H9 (cell line): ENCODE measurements at regions not wholly inside any gene's neighbourhood (a gene's known extent, or its start where the extent isn't known, plus 50 kb on each side); places are given as distances from the start of the nearest gene placed in this dataset.

Experiments
- DNase-seq: peaks from one replicate; pipeline ENCODE4 v3.0.0-alpha.2; 2017
- H2AFZ ChIP-seq: one replicate; pipeline ENCODE4 v1.6.1; 2013; ENCODE audit warnings: mild to moderate bottlenecking, low read length, control low read depth, moderate library complexity
- H2AK5ac ChIP-seq: 2 replicates; pipeline ENCODE4 v1.6.1; 2013; ENCODE audit warnings: low read length, control low read depth, mixed read lengths; ENCODE audit not compliant: insufficient read length
- H2BK120ac ChIP-seq: one replicate; pipeline ENCODE4 v1.6.1; 2013; ENCODE audit warnings: low read depth, mild to moderate bottlenecking, low read length, control low read depth, inconsistent platforms; ENCODE audit not compliant: poor library complexity, severe bottlenecking
- H2BK12ac ChIP-seq: 2 replicates; pipeline ENCODE4 v1.6.1; 2013; ENCODE audit warnings: low read length, control low read depth, mixed read lengths, low read depth; ENCODE audit not compliant: insufficient read length
- H2BK15ac ChIP-seq: 2 replicates; pipeline ENCODE4 v1.6.1; 2013; ENCODE audit warnings: low read depth, low read length, control low read depth
- H2BK20ac ChIP-seq: one replicate; pipeline ENCODE4 v1.6.1; 2013; ENCODE audit warnings: low read depth, mild to moderate bottlenecking, low read length, control low read depth, inconsistent platforms; ENCODE audit not compliant: poor library complexity, severe bottlenecking
- H2BK5ac ChIP-seq: 2 replicates; pipeline ENCODE4 v1.6.1; 2013; ENCODE audit warnings: low read length, control low read depth, mixed read lengths; ENCODE audit not compliant: insufficient read length
- H3K14ac ChIP-seq: 2 replicates; pipeline ENCODE4 v1.6.1; 2013; ENCODE audit warnings: low read length, control low read depth; ENCODE audit not compliant: insufficient read depth
- H3K18ac ChIP-seq: 2 replicates; pipeline ENCODE4 v1.6.1; 2013; ENCODE audit warnings: low read depth, mild to moderate bottlenecking, mixed read lengths, low read length, control low read depth; ENCODE audit not compliant: insufficient read length
- H3K23ac ChIP-seq: 2 replicates; pipeline ENCODE4 v1.6.1; 2013; ENCODE audit warnings: low read length, control low read depth, mixed read lengths, low read depth; ENCODE audit not compliant: insufficient read length
- H3K23me2 ChIP-seq: 2 replicates; pipeline ENCODE4 v1.6.1; 2013; ENCODE audit warnings: low read depth, mild to moderate bottlenecking, mixed read lengths, low read length, control low read depth; ENCODE audit not compliant: insufficient read length, poor library complexity, severe bottlenecking
- H3K27ac ChIP-seq: 2 replicates; pipeline ENCODE4 v1.5.1; 2013; ENCODE audit warnings: low read length, control low read depth, mixed read lengths, low read depth; ENCODE audit not compliant: insufficient read length
- H3K27me3 ChIP-seq: 2 replicates; pipeline ENCODE4 v1.6.1; 2013; ENCODE audit warnings: low read length, control low read depth, inconsistent platforms; ENCODE audit not compliant: insufficient read depth
- H3K4ac ChIP-seq: 2 replicates; pipeline ENCODE4 v1.6.1; 2013; ENCODE audit warnings: low read depth, mild to moderate bottlenecking, control low read depth, inconsistent platforms, low read length, moderate library complexity
- H3K4me1 ChIP-seq: 2 replicates; pipeline ENCODE4 v1.6.1; 2013; ENCODE audit warnings: low read length, control low read depth, inconsistent platforms; ENCODE audit not compliant: insufficient read depth
- H3K4me2 ChIP-seq: 2 replicates; pipeline ENCODE4 v1.6.1; 2013; ENCODE audit warnings: low read length, control low read depth, mixed read lengths; ENCODE audit not compliant: insufficient read length, insufficient read depth
- H3K56ac ChIP-seq: 2 replicates; pipeline ENCODE4 v1.6.1; 2013; ENCODE audit warnings: low read depth, mild to moderate bottlenecking, mixed read lengths, low read length, control low read depth; ENCODE audit not compliant: insufficient read length
- H3K79me1 ChIP-seq: 2 replicates; pipeline ENCODE4 v1.6.1; 2013; ENCODE audit warnings: low read depth, mild to moderate bottlenecking, moderate library complexity, low read length, control low read depth, inconsistent platforms; ENCODE audit not compliant: insufficient read depth, poor library complexity, severe bottlenecking
- H3K79me2 ChIP-seq: 2 replicates; pipeline ENCODE4 v1.6.1; 2013; ENCODE audit warnings: low read length, control low read depth, inconsistent platforms; ENCODE audit not compliant: insufficient read depth
- H3K9ac ChIP-seq: 2 replicates; pipeline ENCODE4 v1.6.1; 2013; ENCODE audit warnings: low read length, control low read depth, mixed read lengths; ENCODE audit not compliant: insufficient read length; ENCODE audit errors: extremely low read depth
- H3K9me3 ChIP-seq: one replicate; pipeline ENCODE4 v1.6.1; 2013; ENCODE audit warnings: low read depth, low read length, inconsistent platforms; ENCODE audit not compliant: control insufficient read depth
- H3T11ph ChIP-seq: one replicate; pipeline ENCODE4 v1.6.1; 2013; ENCODE audit warnings: mild to moderate bottlenecking, low read length, control low read depth, inconsistent platforms
- H4K20me1 ChIP-seq: one replicate; pipeline ENCODE4 v1.6.1; 2013; ENCODE audit not compliant: control insufficient read depth, insufficient read length, insufficient read depth
- H4K5ac ChIP-seq: 2 replicates; pipeline ENCODE4 v1.6.1; 2013; ENCODE audit warnings: low read depth, mild to moderate bottlenecking, mixed read lengths, low read length, control low read depth; ENCODE audit not compliant: insufficient read length
- H4K8ac ChIP-seq: replicated peaks from 2 replicates; pipeline ENCODE4 v1.6.1; 2013; ENCODE audit warnings: low read length, control low read depth, mixed read lengths, low read depth; ENCODE audit not compliant: insufficient read length
- H4K91ac ChIP-seq: 2 replicates; pipeline ENCODE4 v1.6.1; 2013; ENCODE audit warnings: low read depth, mild to moderate bottlenecking, moderate library complexity, mixed read lengths, low read length, control low read depth; ENCODE audit not compliant: insufficient read length
- H3K27ac Mint-ChIP-seq, 3 experiments: 2 replicates in 2 of 3; 3 replicates in 1 of 3; pipeline ENCODE4 v1.8.0; 2020 to 2021; ENCODE audit warnings: mixed read lengths in 3 of 3, mild to moderate bottlenecking in 1 of 3, moderate library complexity in 1 of 3
- H3K27me3 Mint-ChIP-seq: 2 replicates; pipeline ENCODE4 v1.8.0; 2021; ENCODE audit warnings: low read depth, mild to moderate bottlenecking, moderate library complexity, mixed read lengths
- H3K36me3 Mint-ChIP-seq, 3 experiments: 2 replicates in 2 of 3; 3 replicates in 1 of 3; pipeline ENCODE4 v1.8.0; 2020 to 2021; ENCODE audit warnings: low read depth in 3 of 3, mixed read lengths in 3 of 3; ENCODE audit not compliant: insufficient read depth in 1 of 3
- H3K4me1 Mint-ChIP-seq, 2 experiments: 2 replicates each; pipeline ENCODE4 v1.8.0; 2020; ENCODE audit warnings: mixed read lengths in 2 of 2
- H3K4me3 Mint-ChIP-seq, 2 experiments: 2 replicates in 1 of 2; 3 replicates in 1 of 2; pipeline ENCODE4 v1.8.0; 2020 to 2021; ENCODE audit warnings: mild to moderate bottlenecking in 2 of 2, mixed read lengths in 2 of 2, moderate library complexity in 1 of 2
- H3K9me3 Mint-ChIP-seq, 2 experiments: 2 replicates in 1 of 2; 3 replicates in 1 of 2; pipeline ENCODE4 v1.8.0; 2020; ENCODE audit warnings: mild to moderate bottlenecking in 2 of 2, mixed read lengths in 2 of 2, moderate library complexity in 1 of 2
- WGBS: extraction: QIAGEN DNeasy Blood & Tissue Kit; methylation state at CpG from one replicate; pipeline ENCODE4 v1.1.7; 2013; ENCODE audit warnings: missing lambda C conversion rate, low lambda C conversion rate, mixed read lengths; ENCODE audit not compliant: insufficient read length; ENCODE audit errors: extremely low coverage; 5-methylcytosine and 5-hydroxymethylcytosine counted together
- TF ChIP-seq, protein P1 (sequence below): fragments of 200-600 bp; sonication (generic); conservative IDR thresholded peaks from 3 replicates; pipeline ENCODE4 v1.8.0; 2021; ENCODE audit warnings: antibody characterized with exemption, mild to moderate bottlenecking

- WGBS, result no CpG with 5 or more reads among the region's 3 CpGs
- Histone ChIP-seq H2BK15ac (no peak overlapping the region), H3T11ph (no peak overlapping the region), H3K14ac (no peak overlapping the region), H3K18ac (no peak overlapping the region), H3K9ac (no peak overlapping the region), H3K4ac (no peak overlapping the region), H3K23ac (no peak overlapping the region), H2AK5ac (no peak overlapping the region), H4K20me1 (no peaks in the 10 kb centered on the region), H2BK12ac (no peak overlapping the region), H3K79me2 (no peaks in the 10 kb centered on the region), H4K91ac (no peak overlapping the region), H3K4me1 (no peaks in the 10 kb centered on the region; the same call in 1 of the 2 replicates), H3K27me3 (no peaks in the 10 kb centered on the region), H3K4me2 (no peak overlapping the region), H3K9me3 (no peaks in the 10 kb centered on the region), H2BK5ac (no peak overlapping the region), H3K56ac (no peak overlapping the region), H2BK120ac (no peak overlapping the region), H2AFZ (no peak overlapping the region), H3K79me1 (no peaks in the 10 kb centered on the region), H3K27ac (no peak overlapping the region), H4K8ac (no peak overlapping the region), H4K5ac (no peak overlapping the region), H3K23me2 (no peaks in the 10 kb centered on the region), H2BK20ac (no peak overlapping the region)
- Mint-ChIP-seq H3K36me3 (no peaks in the 10 kb centered on the region), H3K27me3 (peaks cover 8% of the 10 kb centered on the region), H3K9me3 (no peaks in the 10 kb centered on the region; a peak in 1 of 5 replicates), H3K27ac (no peak overlapping the region), H3K4me1 (peaks cover 4 to 6% of the 10 kb centered on the region in 2 experiments), H3K4me3 (no peak overlapping the region)
- TF ChIP-seq, protein P1, sequence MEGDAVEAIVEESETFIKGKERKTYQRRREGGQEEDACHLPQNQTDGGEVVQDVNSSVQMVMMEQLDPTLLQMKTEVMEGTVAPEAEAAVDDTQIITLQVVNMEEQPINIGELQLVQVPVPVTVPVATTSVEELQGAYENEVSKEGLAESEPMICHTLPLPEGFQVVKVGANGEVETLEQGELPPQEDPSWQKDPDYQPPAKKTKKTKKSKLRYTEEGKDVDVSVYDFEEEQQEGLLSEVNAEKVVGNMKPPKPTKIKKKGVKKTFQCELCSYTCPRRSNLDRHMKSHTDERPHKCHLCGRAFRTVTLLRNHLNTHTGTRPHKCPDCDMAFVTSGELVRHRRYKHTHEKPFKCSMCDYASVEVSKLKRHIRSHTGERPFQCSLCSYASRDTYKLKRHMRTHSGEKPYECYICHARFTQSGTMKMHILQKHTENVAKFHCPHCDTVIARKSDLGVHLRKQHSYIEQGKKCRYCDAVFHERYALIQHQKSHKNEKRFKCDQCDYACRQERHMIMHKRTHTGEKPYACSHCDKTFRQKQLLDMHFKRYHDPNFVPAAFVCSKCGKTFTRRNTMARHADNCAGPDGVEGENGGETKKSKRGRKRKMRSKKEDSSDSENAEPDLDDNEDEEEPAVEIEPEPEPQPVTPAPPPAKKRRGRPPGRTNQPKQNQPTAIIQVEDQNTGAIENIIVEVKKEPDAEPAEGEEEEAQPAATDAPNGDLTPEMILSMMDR, result no peak
- no peak for DNase-seq
Observed at GRCh38 chr9:124188331-124189110, 69.2 kb upstream of the NEK6 start.
